ENCODE measurements at regions not wholly inside any gene's neighbourhood (a gene's known extent, or its start where the extent isn't known, plus 50 kb on each side); places are given as distances from the start of the nearest gene placed in this dataset.

- DNase-seq (ENCODE audit: low spot score), result no peak
Measured at GRCh38 chr13:105979131-105980011, 556.1 kb downstream of the EFNB2 start.

GRCh38 chr13:105974380-105974779 lies 561.1 kb downstream of the EFNB2 start:
- DNase-seq (ENCODE audit: low spot score), result no peak

DNA sequence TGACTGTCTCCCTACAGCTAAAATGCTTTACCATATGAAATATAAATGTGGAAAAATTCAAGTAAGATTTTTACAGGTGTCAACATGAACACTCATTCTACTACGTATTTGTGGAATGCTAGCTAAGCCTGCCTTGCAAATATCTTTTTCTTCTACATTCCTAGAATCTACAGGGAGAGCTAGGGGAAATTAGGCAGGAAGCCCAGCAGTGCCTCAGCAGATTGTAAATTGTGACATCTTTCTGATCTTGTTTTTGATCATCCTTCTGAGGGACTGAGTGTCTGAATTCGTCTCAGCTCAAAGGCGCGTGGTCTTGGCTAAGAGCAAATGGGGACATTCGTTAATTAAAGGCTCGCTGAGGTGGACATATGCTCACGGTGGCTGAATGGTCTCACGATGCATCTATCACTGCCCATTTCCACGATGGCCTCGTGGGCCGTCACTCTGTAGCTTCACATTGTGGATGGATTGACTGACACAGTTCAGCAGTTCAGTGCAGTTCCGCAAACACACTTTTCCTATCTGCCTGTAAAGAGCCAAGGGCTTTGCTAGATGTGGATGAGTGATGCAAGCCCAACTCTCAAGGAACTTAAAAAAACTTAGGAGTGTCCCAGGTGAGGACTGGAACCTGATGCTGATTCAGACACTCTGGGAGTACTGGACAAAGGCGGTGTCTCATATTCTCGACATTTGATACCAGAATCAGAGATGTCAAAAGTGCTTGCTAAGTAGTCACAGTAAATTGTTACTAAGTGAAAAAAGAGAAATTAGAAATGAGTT lies 562.5 kb downstream of the EFNB2 start:
- DNase-seq (ENCODE audit: low spot score), result no peak

GRCh38 chr13:105972306-105972721 lies 563.1 kb downstream of the EFNB2 start:
- no peak for DNase-seq (ENCODE audit: low spot score)

- DNase-seq (ENCODE audit: low spot score), result no peak
Measured at GRCh38 chr13:105971738-105972137, 563.7 kb downstream of the EFNB2 start.

- no peak for DNase-seq (ENCODE audit: low spot score)
Measured at GRCh38 chr13:105971312-105971711, 564.1 kb downstream of the EFNB2 start.

GRCh38 chr13:105969761-105970160 lies 565.7 kb downstream of the EFNB2 start:
- peak; percentile 19 for DNase-seq (ENCODE audit: low spot score)

- no peak for DNase-seq (ENCODE audit: low spot score)
Measured at GRCh38 chr13:105965910-105966309, 569.6 kb downstream of the EFNB2 start.

DNA sequence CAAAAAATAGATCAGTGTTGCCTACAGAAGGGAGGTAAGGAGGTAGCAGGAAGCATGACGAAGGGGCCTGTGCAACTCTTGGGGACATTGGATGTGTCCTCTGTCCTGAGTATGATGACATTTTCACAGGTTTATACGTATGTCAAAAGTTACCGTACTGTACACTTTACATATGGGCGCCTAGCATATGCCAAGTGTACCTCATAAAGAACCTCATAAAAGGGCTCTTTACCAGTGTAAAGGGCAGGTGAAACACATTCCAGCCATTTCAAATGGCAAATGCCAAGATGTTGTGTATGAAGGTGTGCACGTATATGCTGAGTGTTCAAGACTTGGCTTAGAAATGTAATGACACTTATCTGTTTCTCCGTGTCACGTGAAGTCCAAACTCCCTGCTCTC lies 573.4 kb downstream of the EFNB2 start:
- DNase-seq (ENCODE audit: low spot score), result no peak

GRCh38 chr13:105961438-105961837 lies 574.0 kb downstream of the EFNB2 start:
- DNase-seq (ENCODE audit: low spot score), result no peak

DNA sequence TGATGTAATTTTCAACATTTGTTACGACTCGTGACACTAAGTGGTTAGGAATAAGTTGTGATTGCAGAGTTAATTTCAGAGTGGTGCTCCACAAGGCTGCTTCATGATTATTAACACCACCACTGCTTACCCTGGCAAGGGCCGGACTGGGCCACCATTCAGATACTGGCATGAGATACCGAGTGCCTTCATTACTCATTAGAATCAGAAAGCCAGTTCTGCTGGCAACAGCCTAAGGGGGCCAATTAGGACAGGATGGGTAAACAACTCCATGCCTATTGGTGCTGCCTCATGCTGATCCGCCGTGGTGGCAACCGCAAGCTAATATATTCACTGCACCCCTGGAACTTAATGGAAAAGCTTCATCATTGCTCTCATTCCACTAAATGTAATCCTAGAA lies 575.1 kb downstream of the EFNB2 start:
- no peak for DNase-seq (ENCODE audit: low spot score)

DNA sequence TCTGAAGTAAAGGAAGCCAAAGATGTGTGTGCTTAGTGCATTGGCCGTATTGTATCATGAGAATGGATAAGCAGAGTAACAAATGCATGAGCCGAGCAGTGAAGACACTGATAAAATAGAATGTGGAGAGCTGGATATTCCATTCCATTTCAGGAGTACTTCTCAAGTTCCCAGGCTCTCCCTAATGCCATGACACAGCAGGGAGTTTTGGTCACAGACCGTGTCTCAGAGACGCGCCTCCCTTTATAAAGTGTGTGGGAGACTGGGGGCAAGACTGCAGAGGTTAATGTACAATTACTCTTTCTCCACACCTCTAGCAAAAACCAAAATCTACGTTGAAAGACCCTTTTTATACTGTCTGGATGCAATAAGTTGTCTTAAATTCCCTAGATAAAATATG lies 575.6 kb downstream of the EFNB2 start:
- no peak for DNase-seq (ENCODE audit: low spot score)

DNA sequence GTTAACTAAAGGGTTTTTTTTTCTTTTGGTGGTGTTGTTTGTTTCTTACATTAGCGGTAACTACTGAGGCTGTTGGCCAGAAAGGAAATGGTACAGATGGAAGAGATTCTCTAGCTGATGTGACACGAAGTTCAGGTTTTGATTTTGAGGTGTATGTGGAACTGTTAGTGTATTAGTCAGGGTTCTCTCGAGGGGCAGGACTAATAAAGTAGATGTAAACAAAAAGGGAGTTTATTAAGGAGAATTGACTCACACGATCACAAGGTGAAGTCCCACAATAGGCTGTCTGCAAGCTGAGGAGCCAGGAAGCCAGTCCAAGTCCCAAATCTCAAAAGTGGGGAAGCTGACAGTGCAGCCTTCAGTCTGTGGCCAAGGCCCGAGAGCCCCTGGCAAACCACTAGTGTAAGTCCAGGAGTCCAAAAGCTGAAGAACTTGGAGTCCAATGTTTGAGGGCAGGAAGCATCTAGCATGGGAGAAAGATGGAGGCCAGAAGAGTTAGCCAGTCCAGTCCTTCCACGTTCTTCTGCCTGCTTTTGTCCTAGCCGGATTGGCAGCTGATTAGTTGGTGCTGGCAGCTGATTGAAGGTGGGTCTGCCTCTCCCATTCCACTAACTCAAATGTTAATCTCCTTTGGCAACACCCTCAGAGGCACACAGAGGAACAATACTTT lies 577.6 kb downstream of the EFNB2 start:
- no peak for DNase-seq (ENCODE audit: low spot score)

DNA sequence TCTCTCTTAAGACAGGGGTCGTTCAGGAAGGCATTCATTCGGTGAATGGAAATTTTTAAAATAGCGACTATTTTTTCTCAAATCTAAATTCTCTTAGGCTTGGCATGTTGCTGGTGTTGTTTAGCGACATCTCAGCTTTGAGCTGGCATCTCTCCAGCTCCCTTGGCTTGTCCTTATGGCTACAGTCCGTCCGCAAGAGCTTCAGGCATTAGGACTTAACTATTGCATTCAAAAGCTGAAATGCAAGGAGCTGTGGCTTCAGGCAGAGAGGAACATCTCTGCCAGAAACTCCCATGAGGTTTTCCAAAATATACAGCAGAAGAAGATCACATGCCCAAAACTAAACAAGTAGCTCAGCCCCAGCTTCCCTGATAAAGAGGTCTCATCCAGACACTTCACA lies 578.5 kb downstream of the EFNB2 start:
- DNase-seq (ENCODE audit: low spot score), result no peak

- DNase-seq (ENCODE audit: low spot score), result no peak
Measured at GRCh38 chr13:105952973-105953290, 582.5 kb downstream of the EFNB2 start.

GRCh38 chr13:105952233-105952972 lies 583.1 kb downstream of the EFNB2 start:
- no peak for DNase-seq (ENCODE audit: low spot score)

DNA sequence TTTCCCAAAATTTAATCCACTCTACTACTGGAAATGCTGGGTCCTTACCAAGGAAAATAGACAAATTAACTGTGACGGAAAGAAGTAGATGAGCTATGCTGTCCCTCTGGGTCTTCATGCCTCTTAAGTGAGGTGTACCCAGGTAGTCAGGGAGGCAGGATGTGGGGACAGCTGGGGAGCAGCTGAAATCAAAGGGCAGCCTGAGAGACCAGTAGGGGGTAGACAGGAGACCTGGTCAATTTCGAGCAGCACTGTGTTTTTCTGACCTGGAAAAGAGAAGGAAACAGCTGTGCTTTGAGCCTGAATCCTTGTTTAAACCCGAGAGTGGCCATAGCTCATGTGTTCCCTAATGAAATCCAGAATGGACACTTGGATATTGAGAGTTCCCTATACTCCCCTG lies 587.3 kb downstream of the EFNB2 start:
- no peak for DNase-seq (ENCODE audit: low spot score)

DNA sequence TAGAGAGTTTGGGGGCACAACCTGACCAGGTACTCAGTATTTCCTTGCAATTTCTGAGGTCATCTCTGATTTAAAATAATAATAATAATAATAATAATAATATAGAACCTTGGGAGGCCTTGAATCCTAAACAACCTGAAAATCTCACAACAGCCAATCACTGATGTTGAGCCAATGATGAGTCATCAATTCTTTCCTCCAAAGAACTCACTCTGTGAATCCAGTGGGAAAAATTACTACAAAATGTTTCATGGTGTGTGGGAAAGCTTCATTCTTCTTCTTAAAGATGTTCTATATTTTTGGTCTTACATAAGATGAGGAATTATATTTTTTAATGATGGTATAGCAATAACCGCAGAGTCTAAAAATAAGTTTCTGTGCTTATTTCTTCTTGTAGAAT lies 594.6 kb downstream of the EFNB2 start:
- DNase-seq (ENCODE audit: low spot score), result no peak

- DNase-seq (ENCODE audit: low spot score), result peak; percentile 53
Measured at GRCh38 chr13:105937451-105937850, 598.0 kb downstream of the EFNB2 start.

GRCh38 chr13:105936816-105937215 lies 598.6 kb downstream of the EFNB2 start:
- DNase-seq (ENCODE audit: low spot score), result no peak

GRCh38 chr13:105929505-105929904 lies 606.0 kb downstream of the EFNB2 start:
- DNase-seq (ENCODE audit: low spot score), result no peak

DNA sequence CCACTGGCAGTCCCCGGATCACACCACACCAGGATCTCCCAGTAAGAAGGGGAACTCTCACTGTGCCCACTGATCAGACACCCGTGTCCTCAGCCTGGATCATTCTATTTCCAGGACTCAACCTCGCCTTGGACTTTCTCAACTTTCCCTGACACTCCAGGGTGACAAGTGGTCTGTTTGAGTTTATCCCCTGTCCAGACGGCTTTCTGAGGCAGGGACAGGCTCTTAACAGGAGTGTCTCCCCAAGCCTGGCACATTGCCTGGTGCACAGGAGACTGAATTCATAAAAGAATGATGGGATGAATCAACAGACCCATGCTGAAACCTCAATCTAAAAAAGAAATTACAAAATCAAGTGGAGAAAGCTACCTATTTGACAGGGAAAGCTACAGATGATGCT lies 606.6 kb downstream of the EFNB2 start:
- no peak for DNase-seq (ENCODE audit: low spot score)
